Transverse colon (tissue), 3 donors: ENCODE measurements at regions not wholly inside any gene's neighbourhood (a gene's known extent, or its start where the extent isn't known, plus 50 kb on each side); places are given as distances from the start of the nearest gene placed in this dataset.

ENCODE experiments used
- CTCF ChIP-seq, 5 experiments: fragments of 200-600 bp in 3 of 5; fragments of 450-650 bp in 2 of 5; sonication (generic) in 3 of 5; IDR thresholded peaks; 1 replicate in 2 of 5; 2 replicates in 3 of 5; pipeline ENCODE4 v1.5.1; 2016 to 2017; ENCODE audit warnings: antibody characterized with exemption in 5 of 5, inconsistent platforms in 3 of 5, mild to moderate bottlenecking in 2 of 5, moderate library complexity in 1 of 5
- EP300 ChIP-seq: sonication (generic); formaldehyde crosslinking; IDR thresholded peaks from one replicate; pipeline ENCODE4 v1.6.1; 2017; ENCODE audit warnings: antibody characterized with exemption, low read depth

DNA sequence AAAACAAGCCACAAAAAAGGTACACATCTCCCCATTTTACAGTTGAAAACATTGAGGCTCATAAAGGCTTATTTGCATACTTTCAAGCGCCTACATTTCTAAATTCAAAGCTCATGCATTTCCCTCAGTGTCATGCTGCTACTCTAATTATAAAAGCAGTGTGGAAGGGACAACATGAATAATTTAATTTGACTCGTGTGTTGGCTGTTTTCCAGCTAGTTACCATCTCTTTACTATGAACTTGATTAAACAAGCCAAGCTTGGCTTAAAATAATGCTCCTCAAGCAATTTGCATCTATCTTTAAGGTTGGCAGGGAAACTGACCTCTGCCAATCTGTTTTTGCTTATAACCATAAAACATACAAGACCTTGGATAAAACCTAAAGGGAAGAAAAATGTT lies 252.5 kb upstream of the NEIL3 start:
- TF ChIP-seq EP300 = no peak
- TF ChIP-seq CTCF (IDR thresholded peaks at IDR 0.05) = no peak
